ENCODE measurements at regions not wholly inside any gene's neighbourhood (a gene's known extent, or its start where the extent isn't known, plus 50 kb on each side); places are given as distances from the start of the nearest gene placed in this dataset.

GRCh38 chr1:36572142-36572715 lies 89.5 kb upstream of the CSF3R start:
- DNase-seq, result no peak

GRCh38 chr1:36571106-36571505 lies 88.4 kb upstream of the CSF3R start:
- no peak for DNase-seq

- no peak for DNase-seq
Measured at GRCh38 chr1:36570478-36571060, 87.9 kb upstream of the CSF3R start.

- DNase-seq, result no peak
Measured at GRCh38 chr1:36570006-36570405, 87.3 kb upstream of the CSF3R start.

GRCh38 chr1:36567601-36568341 lies 85.1 kb upstream of the CSF3R start:
- DNase-seq, result no peak

GRCh38 chr1:36565576-36566501 lies 83.1 kb upstream of the CSF3R start:
- DNase-seq, result no peak

- no peak for DNase-seq
Measured at GRCh38 chr1:36562181-36562685, 79.5 kb upstream of the CSF3R start.

GRCh38 chr1:36561361-36561724 lies 78.6 kb upstream of the CSF3R start:
- no peak for DNase-seq

GRCh38 chr1:36560621-36561360 lies 78.1 kb upstream of the CSF3R start:
- no peak for DNase-seq

GRCh38 chr1:36560177-36560576 lies 77.5 kb upstream of the CSF3R start:
- DNase-seq, result no peak

- DNase-seq, result no peak
Measured at GRCh38 chr1:36559061-36559460, 76.3 kb upstream of the CSF3R start.

GRCh38 chr1:36557041-36558000 lies 74.6 kb upstream of the CSF3R start:
- no peak for DNase-seq

- DNase-seq, result no peak
Measured at GRCh38 chr1:36555041-36555440, 72.3 kb upstream of the CSF3R start.

GRCh38 chr1:36554323-36554628 lies 71.6 kb upstream of the CSF3R start:
- DNase-seq, result no peak

GRCh38 chr1:36553591-36554322 lies 71.0 kb upstream of the CSF3R start:
- peak; percentile 73 for DNase-seq

- no peak for DNase-seq
Measured at GRCh38 chr1:36542962-36543515, 60.3 kb upstream of the CSF3R start.

- no peak for DNase-seq
Measured at GRCh38 chr1:36542024-36542961, 59.6 kb upstream of the CSF3R start.

GRCh38 chr1:36540056-36540455 lies 57.3 kb upstream of the CSF3R start:
- DNase-seq, result no peak

GRCh38 chr1:36539526-36539925 lies 56.8 kb upstream of the CSF3R start:
- no peak for DNase-seq
